ENCODE measurements at regions not wholly inside any gene's neighbourhood (a gene's known extent, or its start where the extent isn't known, plus 50 kb on each side); places are given as distances from the start of the nearest gene placed in this dataset.
"Not testable (repeated sequence)": the region's sequence is repeated elsewhere in the genome, so short reads cannot be mapped to it uniquely, and the experiment has no call there.

GRCh38 chr4:181770971-181771370, 472.2 kb upstream of the TENM3 start:
- DNase-seq (ENCODE audit: low spot score): no peak

- no peak for DNase-seq (ENCODE audit: low spot score)
Measured at GRCh38 chr4:181775298-181775697, 467.9 kb upstream of the TENM3 start.

- DNase-seq (ENCODE audit: low spot score): no peak
Measured at GRCh38 chr4:181776264-181777054, 466.7 kb upstream of the TENM3 start.

- no peak for DNase-seq (ENCODE audit: low spot score)
Measured at GRCh38 chr4:181777518-181777917, 465.7 kb upstream of the TENM3 start.

GRCh38 chr4:181784881-181785280, 458.3 kb upstream of the TENM3 start:
- no peak for DNase-seq (ENCODE audit: low spot score)

GRCh38 chr4:181792641-181793040, 450.6 kb upstream of the TENM3 start:
- DNase-seq (ENCODE audit: low spot score): no peak

GRCh38 chr4:181793096-181793495, 450.1 kb upstream of the TENM3 start:
- DNase-seq (ENCODE audit: low spot score): peak; percentile 3

- DNase-seq (ENCODE audit: low spot score): no peak
Measured at GRCh38 chr4:181796502-181796901, 446.7 kb upstream of the TENM3 start.

GRCh38 chr4:181798536-181798935, 444.7 kb upstream of the TENM3 start:
- no peak for DNase-seq (ENCODE audit: low spot score)

GRCh38 chr4:181799561-181800069, 443.6 kb upstream of the TENM3 start:
- DNase-seq (ENCODE audit: low spot score): no peak

GRCh38 chr4:181802207-181802606, 441.0 kb upstream of the TENM3 start:
- DNase-seq (ENCODE audit: low spot score): no peak

GRCh38 chr4:181807771-181808170, 435.4 kb upstream of the TENM3 start:
- no peak for DNase-seq (ENCODE audit: low spot score)

- no peak for DNase-seq (ENCODE audit: low spot score)
Measured at GRCh38 chr4:181810711-181811110, 432.5 kb upstream of the TENM3 start.

GRCh38 chr4:181811550-181811949, 431.7 kb upstream of the TENM3 start:
- not testable (repeated sequence) for DNase-seq (ENCODE audit: low spot score)

- DNase-seq (ENCODE audit: low spot score): no peak
Measured at GRCh38 chr4:181819946-181820345, 423.3 kb upstream of the TENM3 start.

GRCh38 chr4:181820553-181820952, 422.6 kb upstream of the TENM3 start:
- DNase-seq (ENCODE audit: low spot score): no peak

GRCh38 chr4:181821039-181822004, 421.9 kb upstream of the TENM3 start:
- no peak for DNase-seq (ENCODE audit: low spot score)

GRCh38 chr4:181822005-181822375, 421.2 kb upstream of the TENM3 start:
- peak; percentile 15 for DNase-seq (ENCODE audit: low spot score)

- no peak for DNase-seq (ENCODE audit: low spot score)
Measured at GRCh38 chr4:181823183-181823582, 420.0 kb upstream of the TENM3 start.

- no peak for DNase-seq (ENCODE audit: low spot score)
Measured at GRCh38 chr4:181823645-181824044, 419.6 kb upstream of the TENM3 start.

- DNase-seq (ENCODE audit: low spot score): no peak
Measured at GRCh38 chr4:181825564-181825963, 417.6 kb upstream of the TENM3 start.

- no peak for DNase-seq (ENCODE audit: low spot score)
Measured at GRCh38 chr4:181827246-181827645, 416.0 kb upstream of the TENM3 start.
